Right forelimb (tissue), 1 donor: ENCODE measurements at regions not wholly inside any gene's neighbourhood (a gene's known extent, or its start where the extent isn't known, plus 50 kb on each side); places are given as distances from the start of the nearest gene placed in this dataset.

Experiments used
- DNase-seq: peaks from one replicate; pipeline ENCODE4 v3.0.0-alpha.2; 2018

- DNase-seq = no peak
Measured at GRCh38 chr6:4613795-4614194, 162.4 kb upstream of the CDYL start.

GRCh38 chr6:4613381-4613780 is 162.8 kb upstream of the CDYL start:
- DNase-seq = no peak

GRCh38 chr6:4612636-4613171 is 163.5 kb upstream of the CDYL start:
- DNase-seq = no peak

DNA sequence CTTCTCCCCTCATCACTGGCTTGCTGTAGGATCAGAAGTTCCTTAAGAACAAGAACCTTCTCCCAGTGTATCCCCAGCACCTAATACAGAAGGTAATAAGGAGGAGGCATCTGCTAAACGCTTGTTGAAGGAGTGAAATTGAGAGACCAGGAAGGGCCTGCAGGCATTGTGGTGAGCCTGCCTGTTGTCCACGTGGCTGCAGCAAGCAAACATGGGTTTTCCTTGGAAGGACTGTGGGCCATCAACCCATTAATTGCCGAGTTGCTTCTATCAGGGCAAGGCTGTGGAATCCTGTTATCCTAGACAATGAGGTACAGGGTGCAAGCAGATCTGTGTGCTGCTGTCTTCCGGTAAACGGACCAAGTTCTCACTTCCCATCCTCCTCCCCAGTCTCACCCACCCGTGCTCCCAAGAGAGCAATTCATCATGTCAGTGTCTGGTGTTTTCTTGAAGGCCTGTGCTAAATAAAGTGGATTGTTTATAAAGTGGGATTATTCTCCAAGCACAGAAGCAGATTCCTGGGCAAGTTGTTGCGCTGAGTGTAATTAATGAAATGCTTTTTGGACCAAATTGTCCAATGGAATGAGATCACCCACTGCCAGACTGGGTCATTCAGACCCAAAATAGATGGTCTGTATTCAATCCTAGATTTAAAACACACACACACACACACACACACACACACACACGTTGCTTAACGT is 164.6 kb upstream of the CDYL start:
- DNase-seq = no peak

DNA sequence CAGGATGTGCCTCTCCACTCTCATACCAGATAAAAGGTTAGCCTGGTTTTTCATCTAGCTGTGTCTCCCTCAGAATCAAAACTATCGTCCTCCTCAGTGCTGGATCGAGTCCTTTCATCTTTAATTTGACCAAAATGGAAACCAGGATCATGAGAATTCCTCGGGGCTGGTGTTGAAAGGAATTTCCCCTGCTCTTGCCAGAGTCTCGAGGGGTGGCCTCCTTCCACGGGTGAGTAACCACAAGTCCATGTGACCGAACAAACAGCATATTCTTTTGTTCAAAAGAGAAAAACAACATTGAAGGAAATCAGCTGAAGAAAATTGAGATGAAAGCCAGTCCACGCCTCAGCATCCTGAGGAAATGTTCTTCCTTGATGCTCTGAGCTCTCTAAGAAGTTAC is 165.9 kb upstream of the CDYL start:
- no peak for DNase-seq

DNA sequence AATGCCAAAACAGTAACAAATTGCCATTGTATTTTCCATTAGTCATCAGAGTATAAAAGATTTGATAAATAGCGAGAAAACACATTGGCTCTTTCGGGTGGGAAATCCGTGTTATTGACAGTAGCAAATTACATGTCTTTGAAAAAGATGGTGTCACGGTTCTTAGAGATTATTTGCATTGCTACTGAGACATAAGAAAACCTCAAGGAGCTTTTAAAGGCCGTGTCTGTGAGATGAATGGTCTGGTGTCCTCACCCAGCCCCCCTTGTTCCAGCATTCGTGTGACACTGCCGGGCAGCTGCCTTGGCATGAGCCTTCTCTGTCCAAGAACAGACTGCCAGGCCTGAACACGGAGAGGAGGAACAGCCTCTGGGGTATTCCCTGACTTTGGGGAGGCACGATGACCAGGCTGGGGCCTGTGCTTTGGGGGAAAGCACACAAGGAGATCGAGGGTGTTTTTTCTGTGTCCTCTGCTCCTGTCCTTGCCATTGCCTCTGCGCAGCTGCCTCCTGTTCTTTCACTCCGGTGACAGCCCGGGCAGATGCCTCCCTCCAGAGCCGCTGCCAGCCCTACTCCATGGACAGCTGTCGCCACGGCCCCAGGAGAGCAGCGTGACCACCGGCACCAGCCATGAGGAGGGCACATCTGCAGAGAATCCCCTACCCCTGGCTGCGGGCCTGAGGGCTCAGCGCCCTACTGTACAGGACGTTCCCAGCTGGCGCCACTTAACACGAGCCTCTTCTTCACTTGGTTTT is 167.7 kb upstream of the CDYL start:
- peak; percentile 67 for DNase-seq

GRCh38 chr6:4607793-4608192 is 168.4 kb upstream of the CDYL start:
- no peak for DNase-seq

GRCh38 chr6:4606821-4607704 is 169.1 kb upstream of the CDYL start:
- peak; percentile 79 for DNase-seq

- DNase-seq = no peak
Measured at GRCh38 chr6:4606016-4606415, 170.2 kb upstream of the CDYL start.

DNA sequence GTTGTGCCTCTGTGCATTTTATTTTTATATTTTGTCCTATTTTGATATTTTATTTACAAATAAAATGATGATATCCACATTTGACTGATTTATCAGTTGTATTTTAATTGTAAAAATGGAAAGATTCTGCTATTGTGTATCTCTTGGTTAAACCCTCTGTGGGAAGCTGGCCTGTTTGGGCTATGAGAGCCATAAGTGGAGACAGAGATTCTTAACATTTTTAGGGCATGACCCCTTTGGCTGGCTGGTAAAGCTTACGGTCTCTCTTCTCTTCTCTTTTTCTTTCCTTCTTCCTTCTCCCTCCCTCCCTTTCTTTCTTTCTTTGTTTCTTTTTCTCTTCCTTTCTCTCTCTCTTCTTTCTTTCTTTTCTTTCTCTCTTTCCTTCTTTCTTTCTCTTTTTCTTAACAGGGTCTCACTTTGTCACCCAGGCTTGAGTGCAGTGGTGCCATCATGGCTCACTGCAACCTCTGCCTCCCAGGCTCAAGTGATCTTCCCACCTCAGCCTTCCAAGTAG is 172.3 kb upstream of the CDYL start:
- no peak for DNase-seq

DNA sequence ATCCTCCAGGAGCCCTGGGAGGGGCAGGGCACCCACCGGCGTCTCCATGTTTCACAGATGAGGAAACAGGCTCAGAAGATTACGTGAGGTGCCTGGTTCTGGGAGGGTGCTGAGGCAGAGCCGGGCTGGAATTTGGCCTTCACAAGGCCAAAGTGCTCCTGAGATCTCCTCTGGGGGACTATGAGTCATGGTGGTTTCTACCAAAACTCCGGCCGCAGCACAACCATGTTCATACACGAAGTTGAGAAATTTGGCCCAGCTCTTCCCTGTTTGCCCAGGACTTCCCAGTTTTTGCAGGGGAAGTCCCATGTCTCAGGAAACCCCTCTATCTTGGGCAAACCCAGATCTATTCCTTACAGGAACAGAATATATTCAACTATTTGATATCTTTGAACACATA is 172.9 kb upstream of the CDYL start:
- no peak for DNase-seq

- no peak for DNase-seq
Measured at GRCh38 chr6:4599924-4600323, 176.3 kb upstream of the CDYL start.

GRCh38 chr6:4598384-4598995 is 177.7 kb upstream of the CDYL start:
- no peak for DNase-seq

DNA sequence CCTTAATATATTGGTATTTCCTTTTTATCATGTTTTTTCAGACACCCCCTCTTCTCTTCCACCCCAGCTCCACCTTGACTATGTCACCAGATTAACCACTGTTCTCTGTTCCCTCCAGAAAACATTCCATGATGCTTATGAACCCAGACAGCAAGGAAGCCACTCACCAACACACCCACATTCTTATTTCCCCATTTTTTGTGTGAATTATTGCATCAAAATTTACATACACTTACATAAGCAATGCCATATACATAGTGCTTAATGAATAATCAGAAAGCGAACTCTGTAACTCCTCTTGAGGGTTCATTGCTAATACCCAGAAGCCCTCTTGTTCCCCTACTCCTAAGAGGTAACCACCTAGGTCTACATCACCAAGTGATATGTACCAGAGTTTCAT is 182.3 kb upstream of the CDYL start:
- DNase-seq = no peak

- no peak for DNase-seq
Measured at GRCh38 chr6:4592026-4592425, 184.2 kb upstream of the CDYL start.

DNA sequence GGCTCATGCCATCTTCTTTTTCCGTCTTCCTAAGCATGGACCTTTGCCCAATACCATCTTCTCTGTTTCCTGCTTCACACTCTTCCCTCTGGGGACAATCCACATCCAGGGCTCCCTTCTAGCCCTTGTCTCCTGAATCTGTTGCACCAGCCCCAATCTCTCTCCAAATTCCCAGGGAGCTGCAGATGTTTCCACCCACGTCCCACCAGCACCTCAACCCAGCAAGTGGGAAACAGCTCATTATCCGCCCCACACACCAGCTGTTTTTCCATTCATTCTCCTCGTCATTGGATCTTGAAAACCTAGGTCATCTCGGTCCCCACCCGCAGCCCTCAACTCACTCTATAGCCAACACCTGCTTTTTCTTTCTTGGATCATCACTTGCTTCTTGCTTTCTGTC is 185.0 kb upstream of the CDYL start:
- no peak for DNase-seq

- DNase-seq = no peak
Measured at GRCh38 chr6:4589295-4589694, 186.9 kb upstream of the CDYL start.

DNA sequence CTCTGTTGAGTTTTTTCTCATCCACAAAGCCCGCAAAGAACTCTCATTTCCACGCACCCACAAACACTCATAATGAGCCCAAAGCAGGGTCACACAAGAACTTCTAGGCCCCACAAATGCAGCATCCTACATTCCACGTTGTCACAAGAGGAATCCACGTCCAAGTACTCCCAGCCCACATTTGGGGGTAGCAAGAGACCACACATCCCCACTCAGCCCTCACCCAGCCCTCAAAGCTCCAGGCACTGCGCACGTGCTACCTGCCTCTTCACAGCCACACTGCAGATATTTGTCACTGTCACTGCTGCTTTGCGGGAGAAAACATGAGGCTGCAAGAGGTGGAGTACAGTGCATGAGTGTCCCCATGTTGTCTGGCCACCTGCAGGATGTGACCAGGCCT is 187.6 kb upstream of the CDYL start:
- no peak for DNase-seq

DNA sequence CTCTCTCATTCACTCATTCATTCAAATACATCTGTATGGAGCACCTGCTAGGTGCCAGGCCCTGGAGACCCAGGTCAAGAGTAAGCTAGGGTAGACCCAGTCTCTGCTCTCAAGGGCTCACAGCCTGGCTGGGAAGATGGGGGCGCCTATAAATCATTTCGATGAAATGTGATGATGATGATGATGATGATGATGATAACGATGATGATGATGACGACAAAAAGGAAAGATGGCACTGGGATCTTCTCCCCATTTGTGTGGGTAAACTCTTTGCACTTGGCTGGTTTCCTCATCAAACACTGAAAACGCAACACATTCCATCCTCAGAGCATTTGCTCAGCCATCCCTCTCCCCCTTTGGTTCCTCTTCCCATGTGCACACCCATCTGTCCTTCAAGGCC is 188.0 kb upstream of the CDYL start:
- no peak for DNase-seq

GRCh38 chr6:4587171-4587570 is 189.0 kb upstream of the CDYL start:
- DNase-seq = no peak

DNA sequence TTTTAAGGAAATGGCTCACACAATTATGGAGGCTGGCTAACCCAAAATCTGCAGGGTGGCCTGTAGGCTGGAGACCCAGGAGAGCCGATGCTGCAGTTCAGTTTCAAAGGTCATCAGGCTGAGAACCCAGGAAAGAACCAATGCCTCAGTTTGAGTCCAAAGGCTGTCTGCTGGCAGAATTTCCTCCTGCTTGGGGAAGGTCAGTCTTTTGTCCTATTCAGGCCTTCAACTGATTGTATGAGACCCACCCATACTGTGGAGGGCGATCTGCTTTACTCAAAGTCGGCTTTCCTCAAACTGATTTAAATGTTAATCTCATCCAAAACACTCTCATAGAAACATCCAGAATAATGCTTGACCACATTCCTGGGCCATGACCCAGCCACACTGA is 189.7 kb upstream of the CDYL start:
- DNase-seq = no peak

DNA sequence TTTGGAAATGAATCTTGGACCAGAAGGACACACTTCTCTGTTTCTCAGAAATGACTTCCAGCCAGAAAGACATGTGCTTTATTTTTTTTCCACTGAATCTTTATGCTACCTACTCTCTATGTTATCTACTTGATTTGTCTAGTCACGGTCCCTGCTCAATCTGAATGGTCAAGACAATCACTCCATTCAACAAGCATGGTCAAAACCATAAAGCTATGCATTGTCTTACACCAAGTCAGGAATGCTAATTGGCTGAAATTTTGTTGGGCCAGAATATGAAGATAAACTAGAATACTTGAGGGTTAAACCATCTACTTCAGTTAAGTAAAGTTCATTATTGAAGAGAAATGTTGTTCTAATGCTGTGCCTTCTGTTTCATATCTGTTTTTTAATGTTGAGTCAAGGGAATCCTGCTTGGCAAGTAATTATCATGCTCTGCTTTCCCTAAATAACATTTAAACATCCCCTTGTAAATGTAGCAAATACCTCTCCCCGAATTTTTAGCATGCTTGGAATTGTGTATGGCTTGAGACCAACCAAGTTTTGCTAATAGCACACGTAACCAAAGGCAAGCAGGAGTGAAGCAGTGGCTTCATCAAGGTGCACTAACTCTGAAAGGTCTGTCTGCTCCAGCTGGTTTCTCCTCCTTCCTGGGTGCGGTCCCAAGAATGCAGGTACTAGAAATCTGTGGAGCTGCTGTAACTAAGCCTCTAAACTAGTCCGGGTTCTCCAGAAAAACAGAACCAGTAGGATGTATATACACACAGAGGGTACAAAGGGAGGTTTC is 190.3 kb upstream of the CDYL start:
- DNase-seq = no peak
